OCI-LY7 (cell line): ENCODE measurements at regions not wholly inside any gene's neighbourhood (a gene's known extent, or its start where the extent isn't known, plus 50 kb on each side); places are given as distances from the start of the nearest gene placed in this dataset.

Source experiments
- BruUV-seq: library from RNA; stranded (reverse); fragments of 400-500 nt; replicated peaks from 2 replicates; lab custom pipeline; 2021; lab: Mats Ljungman, UMichigan
- CTCF ChIA-PET: fragments of 300-600 bp; sonication (Branson Sonifier 250); formaldehyde crosslinking; loops from one replicate; lab custom pipeline; 2022; ENCODE audit warnings: antibody characterized with exemption; ENCODE audit not compliant: unreplicated experiment; lab: Charles Lee
- POLR2A ChIA-PET: fragments of 300-600 bp; sonication (Branson Sonifier 250); formaldehyde crosslinking; loops from one replicate; lab custom pipeline; 2022; ENCODE audit warnings: antibody characterized with exemption; lab: Charles Lee
- DNase-seq: peaks from one replicate; pipeline ENCODE4 v3.0.0-alpha.2; 2015; ENCODE audit warnings: low spot score
- H2AFZ ChIP-seq: fragments of 200-600 bp; sonication (generic), shearing (Covaris generic); 2 replicates; pipeline ENCODE4 v1.6.1; 2014; ENCODE audit warnings: mild to moderate bottlenecking, antibody characterized with exemption, low read length, moderate library complexity
- H3K27ac ChIP-seq: fragments of 200-600 bp; sonication (generic); 2 replicates; pipeline ENCODE4 v1.5.1; 2014; ENCODE audit warnings: mixed run types, low read depth, mild to moderate bottlenecking, moderate library complexity, low read length, inconsistent platforms; ENCODE audit not compliant: poor library complexity, severe bottlenecking
- H3K36me3 ChIP-seq: fragments of 200-600 bp; sonication (generic); 2 replicates; pipeline ENCODE4 v1.6.1; 2014; ENCODE audit warnings: mild to moderate bottlenecking, antibody characterized with exemption, low read length, moderate library complexity, mixed read lengths; ENCODE audit not compliant: insufficient read depth
- H3K4me1 ChIP-seq: fragments of 200-600 bp; sonication (generic); 2 replicates; pipeline ENCODE4 v1.5.1; 2014; ENCODE audit warnings: mild to moderate bottlenecking, low read length; ENCODE audit not compliant: insufficient read depth, poor library complexity, severe bottlenecking
- H3K4me2 ChIP-seq: fragments of 200-600 bp; sonication (generic); 2 replicates; pipeline ENCODE4 v1.6.1; 2014; ENCODE audit warnings: mild to moderate bottlenecking, low read length
- H3K4me3 ChIP-seq: fragments of 200-600 bp; sonication (generic); 2 replicates; pipeline ENCODE4 v1.5.1; 2014; ENCODE audit warnings: mild to moderate bottlenecking, low read depth, low read length; ENCODE audit not compliant: poor library complexity, severe bottlenecking
- H3K79me2 ChIP-seq: fragments of 200-600 bp; sonication (generic); 2 replicates; pipeline ENCODE4 v1.6.1; 2016; ENCODE audit warnings: low read depth, mild to moderate bottlenecking, low read length, moderate library complexity, mixed read lengths; ENCODE audit not compliant: insufficient read depth
- H3K9me2 ChIP-seq: fragments of 200-600 bp; sonication (generic); 2 replicates; pipeline ENCODE4 v1.6.1; 2016; ENCODE audit warnings: mild to moderate bottlenecking, low read length, mixed read lengths; ENCODE audit not compliant: insufficient read depth
- H3K9me3 ChIP-seq: fragments of 200-600 bp; sonication (generic); 2 replicates; pipeline ENCODE4 v1.6.1; 2014; ENCODE audit warnings: mild to moderate bottlenecking, mixed run types, low read length, mixed read lengths
- H4K20me1 ChIP-seq: fragments of 200-600 bp; sonication (generic); 2 replicates; pipeline ENCODE4 v1.6.1; 2014; ENCODE audit warnings: mild to moderate bottlenecking, antibody characterized with exemption, low read length, moderate library complexity, mixed read lengths; ENCODE audit not compliant: insufficient read depth
- CTCF ChIP-seq: fragments of 200-600 bp; sonication (generic); conservative IDR thresholded peaks from 2 replicates; pipeline ENCODE4 v1.5.1; 2014; ENCODE audit warnings: mild to moderate bottlenecking, antibody characterized with exemption, low read length, moderate library complexity, mixed read lengths
- EZH2phosphoT487 ChIP-seq: fragments of 200-600 bp; sonication (generic); IDR thresholded peaks from 2 replicates; pipeline ENCODE4 v1.6.1; 2018; ENCODE audit warnings: low read depth, borderline replicate concordance, mild to moderate bottlenecking, mixed run types, antibody characterized with exemption, low read length, moderate library complexity, mixed read lengths
- intact Hi-C: fragments of 100-400 bp; cut with micrococcal nuclease; formaldehyde crosslinking; loops from one replicate; pipeline ENCODE4 v1.10.0; 2022; ENCODE audit not compliant: unreplicated experiment

- Histone ChIP-seq H3K4me3 (no peak overlapping the region), H3K36me3 (no peaks in the 10 kb centered on the region), H3K4me1 (no peaks in the 10 kb centered on the region), H3K9me2 (no peaks in the 10 kb centered on the region), H3K4me2 (no peak overlapping the region), H3K27ac (no peak overlapping the region), H4K20me1 (no peaks in the 10 kb centered on the region), H2AFZ (no peak overlapping the region), H3K9me3 (no peaks in the 10 kb centered on the region), H3K79me2 (no peaks in the 10 kb centered on the region)
- BruUV-seq = no TSS peak
- no peak for TF ChIP-seq CTCF
- no peak for TF ChIP-seq EZH2phosphoT487
- ChIA-PET CTCF (no interaction called here), POLR2A (interaction anchor here (0.6 to 1.5 kb wide), 8 partner anchors 25 to 894 kb away, joined by 3 to 4 read pairs (median 3); no protein-coding TSS in a partner anchor)
- intact Hi-C loops = no loop called here
- no peak for DNase-seq
Measured at GRCh38 chr10:52491246-52491995, 177.3 kb downstream of the DKK1 start.

- no peaks in the 10 kb centered on the region for H3K9me2 ChIP-seq
- no peaks in the 10 kb centered on the region for H4K20me1 ChIP-seq
- H3K4me1 ChIP-seq = no peaks in the 10 kb centered on the region
- no TSS peak for BruUV-seq
- no peak overlapping the region for H3K4me2 ChIP-seq
- H3K79me2 ChIP-seq = no peaks in the 10 kb centered on the region
- intact Hi-C loops = no loop called here
- no peak overlapping the region for H3K4me3 ChIP-seq
- CTCF ChIA-PET = no interaction called here
- no peak overlapping the region for H3K27ac ChIP-seq
- H3K9me3 ChIP-seq = no peaks in the 10 kb centered on the region
- POLR2A ChIA-PET = no interaction called here
- TF ChIP-seq CTCF (no peak), EZH2phosphoT487 (no peak)
- no peak overlapping the region for H2AFZ ChIP-seq
- H3K36me3 ChIP-seq = no peaks in the 10 kb centered on the region
- no peak for DNase-seq
Measured at GRCh38 chr10:52499281-52499680, 185.2 kb downstream of the DKK1 start.

- Histone ChIP-seq H3K4me3 (no peak overlapping the region), H3K27ac (no peak overlapping the region), H3K9me3 (no peaks in the 10 kb centered on the region), H3K4me2 (no peak overlapping the region), H3K79me2 (no peaks in the 10 kb centered on the region), H3K4me1 (no peaks in the 10 kb centered on the region), H4K20me1 (no peaks in the 10 kb centered on the region), H3K9me2 (no peaks in the 10 kb centered on the region), H3K36me3 (no peaks in the 10 kb centered on the region), H2AFZ (no peak overlapping the region)
- no peak for DNase-seq
- CTCF ChIA-PET = no interaction called here
- intact Hi-C loops = no loop called here
- TF ChIP-seq CTCF (no peak), EZH2phosphoT487 (no peak)
- POLR2A ChIA-PET = no interaction called here
- no TSS peak for BruUV-seq
Measured at GRCh38 chr10:52500476-52500875, 186.4 kb downstream of the DKK1 start.
